ENCODE measurements at regions not wholly inside any gene's neighbourhood (a gene's known extent, or its start where the extent isn't known, plus 50 kb on each side); places are given as distances from the start of the nearest gene placed in this dataset.

DNA sequence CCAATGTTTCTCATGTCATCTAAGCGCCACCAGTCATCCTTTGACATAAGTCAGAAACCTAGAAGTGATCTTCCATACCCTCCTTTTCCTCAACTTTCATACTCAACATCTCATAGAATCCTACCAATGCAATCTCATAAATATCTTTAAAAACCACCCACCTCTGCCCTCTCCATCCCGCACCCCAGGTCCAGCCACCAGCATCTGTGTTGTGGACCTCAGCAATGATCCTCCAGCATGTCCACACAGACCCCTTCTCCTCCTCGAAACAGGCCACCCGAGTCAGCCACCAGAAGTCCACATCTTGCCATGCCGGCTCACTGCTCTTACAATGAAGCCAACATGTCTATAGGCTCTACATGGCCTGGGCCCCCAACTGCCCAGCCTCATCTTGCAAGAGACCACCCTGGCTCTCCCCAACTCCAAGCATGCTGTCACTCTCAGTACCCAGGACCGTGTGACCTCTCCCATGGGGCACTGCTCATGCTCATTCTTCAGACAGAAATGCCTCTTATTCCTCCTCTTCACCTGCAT, 636.7 kb upstream of the ID2 start:
- TF ChIP-seq CTCF (IDR thresholded peaks at IDR 0.05) = no peak
- no peaks in the 10 kb centered on the region for H3K4me1 ChIP-seq

GRCh38 chr2:8046849-8047248, 635.0 kb upstream of the ID2 start:
- no peaks in the 10 kb centered on the region for H3K9me3 ChIP-seq
- H3K4me1 ChIP-seq = no peaks in the 10 kb centered on the region
- no peak overlapping the region for H3K27ac ChIP-seq
- DNase-seq (ENCODE audit: low spot score) = no peak
- no peaks in the 10 kb centered on the region for H3K36me3 ChIP-seq
- no peak for TF ChIP-seq CTCF (IDR thresholded peaks at IDR 0.05)
- no peaks in the 10 kb centered on the region for H3K27me3 ChIP-seq
- no peak overlapping the region for H3K4me3 ChIP-seq

More for the DNA sequence above, 636.7 kb upstream of the ID2 start:
- Histone ChIP-seq H3K4me3 (no peak overlapping the region), H3K36me3 (no peaks in the 10 kb centered on the region), H3K9me3 (no peaks in the 10 kb centered on the region), H3K27ac (no peak overlapping the region), H3K27me3 (no peaks in the 10 kb centered on the region)
- DNase-seq (ENCODE audit: low spot score) = no peak

GRCh38 chr2:8049176-8049575, 632.7 kb upstream of the ID2 start:
- Histone ChIP-seq H3K27me3 (no peaks in the 10 kb centered on the region), H3K9me3 (no peaks in the 10 kb centered on the region), H3K27ac (no peak overlapping the region), H3K4me1 (no peaks in the 10 kb centered on the region), H3K36me3 (no peaks in the 10 kb centered on the region), H3K4me3 (no peak overlapping the region)
- no peak for DNase-seq (ENCODE audit: low spot score)
- no peak for TF ChIP-seq CTCF (IDR thresholded peaks at IDR 0.05)

DNA sequence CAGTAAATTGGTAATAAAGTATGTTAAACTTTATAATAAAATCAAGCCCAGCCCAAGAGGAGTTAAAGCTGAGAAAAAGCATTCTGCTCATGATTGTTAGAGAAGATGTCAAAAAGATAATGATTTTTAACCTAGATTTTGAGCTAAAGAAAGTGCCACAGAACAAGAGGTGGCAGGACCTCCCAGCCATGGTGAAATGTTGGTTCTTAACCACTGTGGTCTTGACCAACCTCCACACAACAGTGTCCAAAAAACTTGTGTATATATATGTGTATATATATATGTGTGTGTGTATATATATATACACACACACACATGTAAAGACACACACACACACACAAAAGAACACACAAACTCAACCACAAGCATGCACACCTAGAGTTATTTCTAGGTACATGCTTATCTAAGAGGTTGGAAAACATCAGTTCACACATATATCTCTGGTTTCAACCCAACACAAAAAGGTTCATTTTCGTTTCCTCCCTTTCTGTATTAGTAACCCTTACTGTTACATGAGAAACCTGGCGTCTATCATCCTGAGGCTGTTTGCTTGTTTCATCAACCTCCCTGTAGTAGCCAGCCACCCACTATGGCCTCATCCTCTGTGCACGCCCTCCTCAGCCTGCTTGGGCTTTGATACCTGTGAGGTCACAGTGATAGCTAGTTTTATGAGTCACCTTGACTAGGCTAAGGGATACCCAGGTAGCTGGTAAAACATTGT, 631.8 kb upstream of the ID2 start:
- Histone ChIP-seq H3K27me3 (no peaks in the 10 kb centered on the region), H3K4me1 (no peaks in the 10 kb centered on the region), H3K36me3 (no peaks in the 10 kb centered on the region), H3K27ac (no peak overlapping the region), H3K9me3 (no peaks in the 10 kb centered on the region), H3K4me3 (no peak overlapping the region)
- no peak for TF ChIP-seq CTCF (IDR thresholded peaks at IDR 0.05)
- no peak for DNase-seq (ENCODE audit: low spot score)

- H3K4me1 ChIP-seq = no peaks in the 10 kb centered on the region
- no peak overlapping the region for H3K27ac ChIP-seq
- H3K4me3 ChIP-seq = no peak overlapping the region
- DNase-seq (ENCODE audit: low spot score) = no peak
- no peaks in the 10 kb centered on the region for H3K27me3 ChIP-seq
- H3K9me3 ChIP-seq = no peaks in the 10 kb centered on the region
- H3K36me3 ChIP-seq = no peaks in the 10 kb centered on the region
- no peak for TF ChIP-seq CTCF (IDR thresholded peaks at IDR 0.05)
Observed at GRCh38 chr2:8053216-8053615, 628.6 kb upstream of the ID2 start.

- no peaks in the 10 kb centered on the region for H3K9me3 ChIP-seq
- no peak overlapping the region for H3K4me3 ChIP-seq
- DNase-seq (ENCODE audit: low spot score) = no peak
- H3K4me1 ChIP-seq = no peaks in the 10 kb centered on the region
- H3K27me3 ChIP-seq = no peaks in the 10 kb centered on the region
- TF ChIP-seq CTCF (IDR thresholded peaks at IDR 0.05) = no peak
- H3K27ac ChIP-seq = no peak overlapping the region
- no peaks in the 10 kb centered on the region for H3K36me3 ChIP-seq
Observed at GRCh38 chr2:8054070-8054469, 627.8 kb upstream of the ID2 start.

All from right atrium auricular region (tissue), 2 donors.